Vagina (tissue), 2 donors: ENCODE measurements at regions not wholly inside any gene's neighbourhood (a gene's known extent, or its start where the extent isn't known, plus 50 kb on each side); places are given as distances from the start of the nearest gene placed in this dataset.

Experiments
- DNase-seq, 2 donors: peaks; one replicate each; pipeline ENCODE4 v3.0.0-alpha.2; 2017; ENCODE audit errors: extremely low spot score in 2 of 2
- H3K27ac ChIP-seq: fragments of 200-600 bp; sonication (generic); one replicate; pipeline ENCODE4 v1.5.1; 2019
- H3K27me3 ChIP-seq: fragments of 200-600 bp; sonication (generic); one replicate; pipeline ENCODE4 v1.5.1; 2019
- H3K36me3 ChIP-seq, 2 donors: fragments of 200-600 bp; sonication (generic); one replicate each; pipeline ENCODE4 v1.5.1; 2017 to 2019
- H3K4me1 ChIP-seq: fragments of 200-600 bp; sonication (generic); one replicate; pipeline ENCODE4 v1.5.1; 2019
- H3K4me3 ChIP-seq, 2 donors: fragments of 200-600 bp; sonication (generic); 1 replicate in 1 of 2; 2 replicates in 1 of 2; pipeline ENCODE4 v1.5.1; 2016 to 2019
- H3K9me3 ChIP-seq: fragments of 200-600 bp; sonication (generic); one replicate; pipeline ENCODE4 v1.5.1; 2019
- CTCF ChIP-seq, 3 experiments: fragments of 450-650 bp in 2 of 3; fragments of 200-600 bp in 1 of 3; sonication (generic) in 1 of 3; IDR thresholded peaks; one replicate each; pipeline ENCODE4 v1.5.1; 2017 to 2019; ENCODE audit warnings: antibody characterized with exemption in 3 of 3, mild to moderate bottlenecking in 2 of 3, moderate library complexity in 2 of 3
- POLR2A ChIP-seq, 2 donors: fragments of 450-650 bp; IDR thresholded peaks; one replicate each; pipeline ENCODE4 v1.6.1; 2017; ENCODE audit warnings: antibody characterized with exemption in 2 of 2, mild to moderate bottlenecking in 2 of 2, moderate library complexity in 2 of 2
- POLR2AphosphoS5 ChIP-seq, 2 donors: sonication (generic); formaldehyde crosslinking; IDR thresholded peaks; one replicate each; pipeline ENCODE4 v1.9.0; 2017; ENCODE audit warnings: antibody characterized with exemption in 2 of 2, mild to moderate bottlenecking in 2 of 2, low read depth in 1 of 2; ENCODE audit not compliant: insufficient read depth in 1 of 2
- intact Hi-C: fragments of 100-400 bp; cut with DNase I; formaldehyde crosslinking; loops from one replicate; pipeline ENCODE4 v1.15.1; 2023

DNA sequence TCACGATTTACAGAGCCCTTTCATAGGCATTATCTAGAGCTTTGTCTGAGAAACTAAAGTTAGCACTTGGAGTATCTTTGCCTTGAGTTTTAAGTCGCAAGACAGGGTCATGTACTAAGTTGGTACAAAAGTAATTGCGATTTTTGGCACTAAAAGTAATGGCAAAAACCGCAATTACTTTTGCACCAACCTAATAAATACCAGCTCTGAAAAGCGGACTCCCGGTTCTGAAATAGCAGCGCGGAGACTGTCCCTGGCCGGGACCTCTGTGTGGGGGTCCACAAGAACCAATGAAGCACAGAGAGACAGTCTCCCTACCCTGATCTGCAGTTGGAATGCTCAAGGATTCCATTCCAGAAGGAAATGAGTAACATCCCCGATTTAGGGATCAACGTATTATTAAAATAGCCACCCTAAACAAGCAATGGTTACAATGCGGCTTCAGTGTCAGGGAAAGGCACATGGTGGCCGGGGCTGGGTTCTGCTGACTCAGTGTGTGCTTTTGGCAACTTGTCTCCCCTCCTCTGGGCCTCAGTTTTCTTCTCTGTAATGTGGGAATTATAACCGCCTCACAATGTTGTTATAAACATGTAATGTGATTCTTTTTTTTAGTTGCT lies 150.3 kb upstream of the MCTP2 start:
- H3K4me3 ChIP-seq = no peak overlapping the region
- intact Hi-C loops = no loop called here
- H3K4me1 ChIP-seq = peaks cover 41% of the 10 kb centered on the region
- no peak for TF ChIP-seq CTCF (IDR thresholded peaks at IDR 0.05)
- no peak for TF ChIP-seq POLR2A (IDR thresholded peaks at IDR 0.05)
- TF ChIP-seq POLR2AphosphoS5 (IDR thresholded peaks at IDR 0.05; ENCODE audit: insufficient read depth in 1 of 2, low read depth in 1 of 2) = no peak
- no peaks in the 10 kb centered on the region for H3K9me3 ChIP-seq
- DNase-seq = peak in 1 of 2 donors; percentile 82
- H3K27ac ChIP-seq = peak overlapping the region; percentile 13
- H3K27me3 ChIP-seq = no peaks in the 10 kb centered on the region
- no peaks in the 10 kb centered on the region for H3K36me3 ChIP-seq

GRCh38 chr15:94080416-94080815 lies 150.9 kb upstream of the MCTP2 start:
- no peaks in the 10 kb centered on the region for H3K36me3 ChIP-seq
- no peaks in the 10 kb centered on the region for H3K9me3 ChIP-seq
- H3K4me1 ChIP-seq = peaks cover 41% of the 10 kb centered on the region
- H3K27ac ChIP-seq = peak overlapping the region; percentile 13
- TF ChIP-seq POLR2AphosphoS5 (IDR thresholded peaks at IDR 0.05; ENCODE audit: insufficient read depth in 1 of 2, low read depth in 1 of 2) = peak in 1 of 2 donors; percentile 30
- no peak for TF ChIP-seq CTCF (IDR thresholded peaks at IDR 0.05)
- no peak overlapping the region for H3K4me3 ChIP-seq
- intact Hi-C loops = no loop called here
- H3K27me3 ChIP-seq = no peaks in the 10 kb centered on the region
- peak in 1 of 2 donors; percentile 90 for DNase-seq

- TF ChIP-seq POLR2A (IDR thresholded peaks at IDR 0.05) (no peak), POLR2AphosphoS5 (IDR thresholded peaks at IDR 0.05; ENCODE audit: insufficient read depth in 1 of 2, low read depth in 1 of 2) (no peak), CTCF (IDR thresholded peaks at IDR 0.05) (no peak)
- Histone ChIP-seq H3K27ac (no peak overlapping the region), H3K4me1 (peaks cover 41% of the 10 kb centered on the region), H3K36me3 (no peaks in the 10 kb centered on the region), H3K9me3 (no peaks in the 10 kb centered on the region), H3K27me3 (no peaks in the 10 kb centered on the region), H3K4me3 (no peak overlapping the region)
- DNase-seq = peak in 1 of 2 donors; percentile 60
- intact Hi-C loops = no loop called here
These were observed 151.4 kb upstream of the MCTP2 start for GRCh38 chr15:94079968-94080367.

DNA sequence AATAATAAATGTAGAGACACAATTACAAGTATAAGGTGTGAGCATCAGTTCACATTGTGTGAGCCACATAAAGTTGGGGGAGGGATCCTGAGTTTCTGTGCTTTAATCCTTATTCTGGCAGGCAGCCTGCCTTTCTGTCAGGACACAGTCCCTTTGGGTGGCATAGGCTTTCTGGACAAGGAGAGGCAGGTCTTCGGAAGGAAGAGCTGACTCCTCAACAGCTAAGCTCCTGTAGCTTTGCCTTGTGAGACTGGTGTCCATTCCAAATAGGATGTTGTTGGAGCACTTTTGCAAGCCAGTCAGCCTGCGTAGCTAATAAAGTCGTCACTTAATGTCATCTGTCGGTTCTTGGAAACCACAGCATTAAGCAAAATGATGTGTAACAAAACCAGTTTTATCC lies 151.9 kb upstream of the MCTP2 start:
- Histone ChIP-seq H3K27ac (no peak overlapping the region), H3K36me3 (no peaks in the 10 kb centered on the region), H3K9me3 (no peaks in the 10 kb centered on the region), H3K27me3 (no peaks in the 10 kb centered on the region), H3K4me3 (no peak overlapping the region), H3K4me1 (peaks cover 36% of the 10 kb centered on the region)
- TF ChIP-seq POLR2A (IDR thresholded peaks at IDR 0.05) (no peak), POLR2AphosphoS5 (IDR thresholded peaks at IDR 0.05; ENCODE audit: insufficient read depth in 1 of 2, low read depth in 1 of 2) (peak in 1 of 2 donors; percentile 19)
- intact Hi-C loops = no loop called here
- peak in 1 of 2 donors; percentile 62 for DNase-seq

DNA sequence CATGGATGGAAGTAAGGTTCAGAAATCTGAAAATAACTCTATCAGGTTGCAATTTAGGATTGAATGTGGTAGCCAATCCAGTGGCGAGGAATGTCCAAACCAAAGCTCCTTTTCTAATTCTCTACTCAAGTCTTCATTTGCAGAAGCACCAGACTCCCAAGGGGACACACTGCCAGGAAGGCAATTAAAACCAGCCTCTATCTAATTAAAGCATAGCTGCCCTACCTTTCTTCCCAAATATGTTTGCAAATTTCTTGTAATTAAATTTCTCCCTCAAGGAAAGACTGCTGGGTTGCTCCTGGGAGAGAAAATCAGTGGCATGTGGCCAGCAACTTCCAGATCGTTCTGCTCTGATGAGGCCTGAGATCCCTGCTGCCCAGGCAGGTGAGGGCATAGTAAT lies 153.4 kb upstream of the MCTP2 start:
- Histone ChIP-seq H3K4me1 (peaks cover 31% of the 10 kb centered on the region), H3K9me3 (no peaks in the 10 kb centered on the region), H3K27ac (no peak overlapping the region), H3K36me3 (no peaks in the 10 kb centered on the region), H3K27me3 (no peaks in the 10 kb centered on the region), H3K4me3 (no peak overlapping the region)
- DNase-seq = no peak
- intact Hi-C loops = no loop called here
- TF ChIP-seq POLR2A (IDR thresholded peaks at IDR 0.05) = no peak
- no peak for TF ChIP-seq CTCF (IDR thresholded peaks at IDR 0.05)
